Liver (tissue), 3 donors: ENCODE measurements at regions not wholly inside any gene's neighbourhood (a gene's known extent, or its start where the extent isn't known, plus 50 kb on each side); places are given as distances from the start of the nearest gene placed in this dataset.

Source experiments
- EGR1 ChIP-seq, 2 donors: IDR thresholded peaks; 2 replicates each; pipeline ENCODE4 v1.6.1; 2016 to 2018; ENCODE audit warnings: antibody characterized with exemption in 2 of 2, low read depth in 2 of 2
- GABPA ChIP-seq, 2 donors: IDR thresholded peaks in 1 of 2; conservative IDR thresholded peaks in 1 of 2; 2 replicates each; pipeline ENCODE4 v1.6.1; 2016; ENCODE audit warnings: antibody characterized with exemption in 2 of 2, mild to moderate bottlenecking in 1 of 2, moderate library complexity in 1 of 2
- HNF4A ChIP-seq, 2 donors: conservative IDR thresholded peaks; 2 replicates each; pipeline ENCODE4 v1.6.1; 2016; ENCODE audit warnings: antibody characterized with exemption in 2 of 2, mild to moderate bottlenecking in 2 of 2
- JUND ChIP-seq, 2 donors: IDR thresholded peaks; 2 replicates each; pipeline ENCODE4 v1.6.1; 2016; ENCODE audit warnings: antibody characterized with exemption in 2 of 2
- RAD21 ChIP-seq, 2 donors: IDR thresholded peaks; 2 replicates each; pipeline ENCODE4 v1.6.1; 2016; ENCODE audit warnings: antibody characterized with exemption in 2 of 2, mild to moderate bottlenecking in 2 of 2
- YY1 ChIP-seq: IDR thresholded peaks from 2 replicates; pipeline ENCODE4 v1.6.1; 2016; ENCODE audit warnings: antibody characterized with exemption, mild to moderate bottlenecking
- TF ChIP-seq, protein P1 (sequence below): IDR thresholded peaks from 2 replicates; pipeline ENCODE4 v1.6.1; 2016; ENCODE audit warnings: antibody characterized with exemption
- TF ChIP-seq, protein P2 (sequence below): IDR thresholded peaks from 2 replicates; pipeline ENCODE4 v1.6.1; 2016; ENCODE audit warnings: antibody characterized with exemption
- TF ChIP-seq, protein P3 (sequence below): fragments of 150-350 bp; IDR thresholded peaks from 2 replicates; pipeline ENCODE4 v1.5.1; 2017; ENCODE audit warnings: improper control_type of control experiment, low read depth, low read length; ENCODE audit not compliant: missing input control
- donor health status: healthy.
- donor health status: healthy.

DNA sequence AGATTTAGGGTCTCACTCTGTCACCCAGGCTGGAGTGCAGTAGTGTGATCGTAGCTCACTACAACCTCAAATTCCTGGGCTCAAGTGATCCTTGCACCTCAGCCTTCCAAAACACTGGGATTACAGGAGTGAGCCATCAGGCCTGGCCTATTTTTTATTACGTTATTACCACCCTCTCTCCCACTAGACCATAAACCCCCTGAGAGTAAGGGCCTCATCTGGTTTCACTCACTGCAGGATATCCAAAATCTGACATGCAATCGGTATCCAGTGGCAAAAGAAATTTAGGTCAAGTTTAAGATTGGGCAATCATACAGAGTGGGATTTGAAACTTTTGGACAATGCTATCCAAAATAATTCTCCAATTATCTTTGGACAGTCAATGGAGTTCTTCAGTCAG, 117.0 kb upstream of the NEBL start:
- TF ChIP-seq YY1, result no peak
- TF ChIP-seq, protein P1, sequence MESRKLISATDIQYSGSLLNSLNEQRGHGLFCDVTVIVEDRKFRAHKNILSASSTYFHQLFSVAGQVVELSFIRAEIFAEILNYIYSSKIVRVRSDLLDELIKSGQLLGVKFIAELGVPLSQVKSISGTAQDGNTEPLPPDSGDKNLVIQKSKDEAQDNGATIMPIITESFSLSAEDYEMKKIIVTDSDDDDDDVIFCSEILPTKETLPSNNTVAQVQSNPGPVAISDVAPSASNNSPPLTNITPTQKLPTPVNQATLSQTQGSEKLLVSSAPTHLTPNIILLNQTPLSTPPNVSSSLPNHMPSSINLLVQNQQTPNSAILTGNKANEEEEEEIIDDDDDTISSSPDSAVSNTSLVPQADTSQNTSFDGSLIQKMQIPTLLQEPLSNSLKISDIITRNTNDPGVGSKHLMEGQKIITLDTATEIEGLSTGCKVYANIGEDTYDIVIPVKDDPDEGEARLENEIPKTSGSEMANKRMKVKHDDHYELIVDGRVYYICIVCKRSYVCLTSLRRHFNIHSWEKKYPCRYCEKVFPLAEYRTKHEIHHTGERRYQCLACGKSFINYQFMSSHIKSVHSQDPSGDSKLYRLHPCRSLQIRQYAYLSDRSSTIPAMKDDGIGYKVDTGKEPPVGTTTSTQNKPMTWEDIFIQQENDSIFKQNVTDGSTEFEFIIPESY, result no peak
- TF ChIP-seq, protein P2, sequence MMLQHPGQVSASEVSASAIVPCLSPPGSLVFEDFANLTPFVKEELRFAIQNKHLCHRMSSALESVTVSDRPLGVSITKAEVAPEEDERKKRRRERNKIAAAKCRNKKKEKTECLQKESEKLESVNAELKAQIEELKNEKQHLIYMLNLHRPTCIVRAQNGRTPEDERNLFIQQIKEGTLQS, result no peak
- TF ChIP-seq, protein P3, sequence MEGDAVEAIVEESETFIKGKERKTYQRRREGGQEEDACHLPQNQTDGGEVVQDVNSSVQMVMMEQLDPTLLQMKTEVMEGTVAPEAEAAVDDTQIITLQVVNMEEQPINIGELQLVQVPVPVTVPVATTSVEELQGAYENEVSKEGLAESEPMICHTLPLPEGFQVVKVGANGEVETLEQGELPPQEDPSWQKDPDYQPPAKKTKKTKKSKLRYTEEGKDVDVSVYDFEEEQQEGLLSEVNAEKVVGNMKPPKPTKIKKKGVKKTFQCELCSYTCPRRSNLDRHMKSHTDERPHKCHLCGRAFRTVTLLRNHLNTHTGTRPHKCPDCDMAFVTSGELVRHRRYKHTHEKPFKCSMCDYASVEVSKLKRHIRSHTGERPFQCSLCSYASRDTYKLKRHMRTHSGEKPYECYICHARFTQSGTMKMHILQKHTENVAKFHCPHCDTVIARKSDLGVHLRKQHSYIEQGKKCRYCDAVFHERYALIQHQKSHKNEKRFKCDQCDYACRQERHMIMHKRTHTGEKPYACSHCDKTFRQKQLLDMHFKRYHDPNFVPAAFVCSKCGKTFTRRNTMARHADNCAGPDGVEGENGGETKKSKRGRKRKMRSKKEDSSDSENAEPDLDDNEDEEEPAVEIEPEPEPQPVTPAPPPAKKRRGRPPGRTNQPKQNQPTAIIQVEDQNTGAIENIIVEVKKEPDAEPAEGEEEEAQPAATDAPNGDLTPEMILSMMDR, result no peak
- no peak for TF ChIP-seq HNF4A (conservative IDR thresholded peaks at IDR 0.05)
- TF ChIP-seq RAD21 (IDR thresholded peaks at IDR 0.05), result no peak
- no peak for TF ChIP-seq EGR1 (IDR thresholded peaks at IDR 0.05; ENCODE audit: low read depth in 2 of 2)
- TF ChIP-seq GABPA (IDR thresholded peaks at IDR 0.05 in 1 of 2, conservative IDR thresholded peaks at IDR 0.05 in 1 of 2), result no peak
- no peak for TF ChIP-seq JUND (IDR thresholded peaks at IDR 0.05)
